NCI-H2081 (cell line): ENCODE measurements at regions not wholly inside any gene's neighbourhood (a gene's known extent, or its start where the extent isn't known, plus 50 kb on each side); places are given as distances from the start of the nearest gene placed in this dataset.

Experiments
- DNase-seq, 2 experiments: peaks; one replicate each; lab custom pipeline; 2025; lab: John Stamatoyannopoulos, UW

GRCh38 chr6:23420659-23421350 lies 705.2 kb upstream of the NRSN1 start:
- no peak for DNase-seq

GRCh38 chr6:23424584-23424983 lies 701.4 kb upstream of the NRSN1 start:
- DNase-seq, result no peak

- DNase-seq, result no peak
Measured at GRCh38 chr6:23435126-23435525, 690.9 kb upstream of the NRSN1 start.

- no peak for DNase-seq
Measured at GRCh38 chr6:23435798-23436197, 690.2 kb upstream of the NRSN1 start.

GRCh38 chr6:23441808-23442461 lies 684.1 kb upstream of the NRSN1 start:
- DNase-seq, result no peak

GRCh38 chr6:23445157-23445710 lies 680.8 kb upstream of the NRSN1 start:
- DNase-seq, result no peak

GRCh38 chr6:23446469-23446967 lies 679.5 kb upstream of the NRSN1 start:
- DNase-seq, result peak; percentile 69 to 77

- no peak for DNase-seq
Measured at GRCh38 chr6:23447731-23448130, 678.3 kb upstream of the NRSN1 start.

GRCh38 chr6:23448281-23448680 lies 677.7 kb upstream of the NRSN1 start:
- no peak for DNase-seq

GRCh38 chr6:23454080-23454976 lies 671.7 kb upstream of the NRSN1 start:
- no peak for DNase-seq

GRCh38 chr6:23455754-23456153 lies 670.3 kb upstream of the NRSN1 start:
- no peak for DNase-seq

GRCh38 chr6:23456396-23456795 lies 669.6 kb upstream of the NRSN1 start:
- DNase-seq, result no peak

- no peak for DNase-seq
Measured at GRCh38 chr6:23457321-23457720, 668.7 kb upstream of the NRSN1 start.

- no peak for DNase-seq
Measured at GRCh38 chr6:23465912-23466311, 660.1 kb upstream of the NRSN1 start.

- DNase-seq, result no peak
Measured at GRCh38 chr6:23477586-23477985, 648.4 kb upstream of the NRSN1 start.

GRCh38 chr6:23478312-23478711 lies 647.7 kb upstream of the NRSN1 start:
- no peak for DNase-seq

GRCh38 chr6:23483896-23484295 lies 642.1 kb upstream of the NRSN1 start:
- DNase-seq, result no peak

- DNase-seq, result no peak
Measured at GRCh38 chr6:23494367-23494766, 631.6 kb upstream of the NRSN1 start.

- no peak for DNase-seq
Measured at GRCh38 chr6:23498013-23498412, 628.0 kb upstream of the NRSN1 start.

GRCh38 chr6:23499549-23499948 lies 626.5 kb upstream of the NRSN1 start:
- DNase-seq, result no peak

- no peak for DNase-seq
Measured at GRCh38 chr6:23503173-23503572, 622.8 kb upstream of the NRSN1 start.

GRCh38 chr6:23505026-23505425 lies 621.0 kb upstream of the NRSN1 start:
- DNase-seq, result no peak
